ENCODE measurements at regions not wholly inside any gene's neighbourhood (a gene's known extent, or its start where the extent isn't known, plus 50 kb on each side); places are given as distances from the start of the nearest gene placed in this dataset.
"Not testable (repeated sequence)": the region's sequence is repeated elsewhere in the genome, so short reads cannot be mapped to it uniquely, and the experiment has no call there.

GRCh38 chr6:106759112-106759511, 129.7 kb downstream of the QRSL1 start:
- no peak for DNase-seq (ENCODE audit: extremely low read depth in 1 of 11, low read depth in 9 of 11, low spot score in 4 of 11)

GRCh38 chr6:106757722-106758467, 128.5 kb downstream of the QRSL1 start:
- no peak for DNase-seq (ENCODE audit: extremely low read depth in 1 of 11, low read depth in 9 of 11, low spot score in 4 of 11)

GRCh38 chr6:106757267-106757666, 127.9 kb downstream of the QRSL1 start:
- DNase-seq (ENCODE audit: extremely low read depth in 1 of 11, low read depth in 9 of 11, low spot score in 4 of 11): no peak

GRCh38 chr6:106754215-106754614, 124.8 kb downstream of the QRSL1 start:
- DNase-seq (ENCODE audit: extremely low read depth in 1 of 11, low read depth in 9 of 11, low spot score in 4 of 11): no peak

- DNase-seq (ENCODE audit: extremely low read depth in 1 of 11, low read depth in 9 of 11, low spot score in 4 of 11): no peak
These were observed 123.3 kb downstream of the QRSL1 start for GRCh38 chr6:106752641-106753040.

GRCh38 chr6:106751501-106752252, 122.3 kb downstream of the QRSL1 start:
- DNase-seq (ENCODE audit: extremely low read depth in 1 of 11, low read depth in 9 of 11, low spot score in 4 of 11): no peak

- DNase-seq (ENCODE audit: extremely low read depth in 1 of 11, low read depth in 9 of 11, low spot score in 4 of 11): no peak
These were observed 121.6 kb downstream of the QRSL1 start for GRCh38 chr6:106750946-106751345.

- DNase-seq (ENCODE audit: extremely low read depth in 1 of 11, low read depth in 9 of 11, low spot score in 4 of 11): no peak
These were observed 121.0 kb downstream of the QRSL1 start for GRCh38 chr6:106750142-106750918.

GRCh38 chr6:106749609-106750008, 120.2 kb downstream of the QRSL1 start:
- no peak for DNase-seq (ENCODE audit: extremely low read depth in 1 of 11, low read depth in 9 of 11, low spot score in 4 of 11)

- no peak for DNase-seq (ENCODE audit: extremely low read depth in 1 of 11, low read depth in 9 of 11, low spot score in 4 of 11)
These were observed 119.3 kb downstream of the QRSL1 start for GRCh38 chr6:106748547-106749207.

- no peak for DNase-seq (ENCODE audit: extremely low read depth in 1 of 11, low read depth in 9 of 11, low spot score in 4 of 11)
These were observed 117.8 kb downstream of the QRSL1 start for GRCh38 chr6:106747139-106747538.

- no peak for DNase-seq (ENCODE audit: extremely low read depth in 1 of 11, low read depth in 9 of 11, low spot score in 4 of 11)
These were observed 117.3 kb downstream of the QRSL1 start for GRCh38 chr6:106746652-106747051.

- DNase-seq (ENCODE audit: extremely low read depth in 1 of 11, low read depth in 9 of 11, low spot score in 4 of 11): no peak
These were observed 116.6 kb downstream of the QRSL1 start for GRCh38 chr6:106745824-106746582.

- no peak for DNase-seq (ENCODE audit: extremely low read depth in 1 of 11, low read depth in 9 of 11, low spot score in 4 of 11)
These were observed 115.9 kb downstream of the QRSL1 start for GRCh38 chr6:106745197-106745770.

GRCh38 chr6:106744781-106745180, 115.4 kb downstream of the QRSL1 start:
- DNase-seq (ENCODE audit: extremely low read depth in 1 of 11, low read depth in 9 of 11, low spot score in 4 of 11): no peak

GRCh38 chr6:106744029-106744428, 114.7 kb downstream of the QRSL1 start:
- not testable (repeated sequence) for DNase-seq (ENCODE audit: extremely low read depth in 1 of 11, low read depth in 9 of 11, low spot score in 4 of 11)

GRCh38 chr6:106743612-106744011, 114.2 kb downstream of the QRSL1 start:
- DNase-seq (ENCODE audit: extremely low read depth in 1 of 11, low read depth in 9 of 11, low spot score in 4 of 11): no peak

GRCh38 chr6:106740287-106740686, 110.9 kb downstream of the QRSL1 start:
- DNase-seq (ENCODE audit: extremely low read depth in 1 of 11, low read depth in 9 of 11, low spot score in 4 of 11): no peak
